ENCODE measurements at regions not wholly inside any gene's neighbourhood (a gene's known extent, or its start where the extent isn't known, plus 50 kb on each side); places are given as distances from the start of the nearest gene placed in this dataset.

- TF ChIP-seq EZH2 (IDR thresholded peaks at IDR 0.05; ENCODE audit: insufficient read depth, poor library complexity, severe bottlenecking) (no peak), EZH2phosphoT487 (IDR thresholded peaks at IDR 0.05; ENCODE audit: insufficient read depth, low read depth) (no peak)
Measured at GRCh38 chr3:4151859-4152258, 151.3 kb upstream of the SETMAR start.

Measured in GM23248 (cell line).